BLaER1 treated with 17β-estradiol and CSF1 and Interleukin-3, amounts not matched to agents 10 nM and 100 nM (cell line): ENCODE measurements at regions not wholly inside any gene's neighbourhood (a gene's known extent, or its start where the extent isn't known, plus 50 kb on each side); places are given as distances from the start of the nearest gene placed in this dataset.
A peak's percentile ranks its signal among the peaks of the same experiment; 100 is the strongest.

Source experiments
- H3K27ac ChIP-seq, 11 experiments: shearing (Covaris generic); formaldehyde crosslinking; 2 replicates each; pipeline ENCODE4 v1.8.1; 2022
- H3K27me3 ChIP-seq, 11 experiments: shearing (Covaris generic); formaldehyde crosslinking; 2 replicates each; pipeline ENCODE4 v1.8.1; 2022
- H3K36me3 ChIP-seq, 11 experiments: shearing (Covaris generic); formaldehyde crosslinking; 2 replicates each; pipeline ENCODE4 v1.8.1; 2022
- H3K4me1 ChIP-seq, 10 experiments: shearing (Covaris generic); formaldehyde crosslinking; 2 replicates each; pipeline ENCODE4 v1.8.1; 2022
- H3K4me2 ChIP-seq, 11 experiments: shearing (Covaris generic); formaldehyde crosslinking; 2 replicates each; pipeline ENCODE4 v1.8.1; 2022
- H3K4me3 ChIP-seq, 10 experiments: shearing (Covaris generic); formaldehyde crosslinking; 2 replicates each; pipeline ENCODE4 v1.8.1; 2022
- H3K9ac ChIP-seq, 11 experiments: shearing (Covaris generic); formaldehyde crosslinking; 2 replicates each; pipeline ENCODE4 v1.8.1; 2022
- H3K9me3 ChIP-seq, 11 experiments: shearing (Covaris generic); formaldehyde crosslinking; replicated peaks in 1 of 11; 2 replicates each; pipeline ENCODE4 v1.8.1; 2022
- H4K20me1 ChIP-seq, 11 experiments: shearing (Covaris generic); formaldehyde crosslinking; 2 replicates each; pipeline ENCODE4 v1.8.1; 2022
- Cebpa-rat ChIP-seq, 11 experiments: shearing (Covaris generic); IDR thresholded peaks; 2 replicates each; pipeline ENCODE4 v1.8.1; 2022

- Histone ChIP-seq H3K36me3 (no peaks in the 10 kb centered on the region), H4K20me1 (no peaks in the 10 kb centered on the region), H3K4me1 (no peaks in the 10 kb centered on the region), H3K27ac (no peak overlapping the region), H3K9me3 (no peaks in the 10 kb centered on the region), H3K27me3 (no peaks in the 10 kb centered on the region), H3K4me3 (no peak overlapping the region), H3K4me2 (no peak overlapping the region), H3K9ac (no peak overlapping the region)
- no peak for TF ChIP-seq Cebpa-rat (IDR thresholded peaks at IDR 0.05)
These were observed 1383.8 kb downstream of the EFNB2 start for GRCh38 chr13:105151639-105152038.

GRCh38 chr13:105147461-105147860, 1388.0 kb downstream of the EFNB2 start:
- no peak overlapping the region for H3K27ac ChIP-seq
- H3K36me3 ChIP-seq, result no peaks in the 10 kb centered on the region
- no peak for TF ChIP-seq Cebpa-rat (IDR thresholded peaks at IDR 0.05)
- no peaks in the 10 kb centered on the region for H4K20me1 ChIP-seq
- no peaks in the 10 kb centered on the region for H3K9me3 ChIP-seq
- no peak overlapping the region for H3K4me3 ChIP-seq
- no peaks in the 10 kb centered on the region for H3K27me3 ChIP-seq
- no peak overlapping the region for H3K4me2 ChIP-seq
- no peak overlapping the region for H3K9ac ChIP-seq
- H3K4me1 ChIP-seq, result no peaks in the 10 kb centered on the region

DNA sequence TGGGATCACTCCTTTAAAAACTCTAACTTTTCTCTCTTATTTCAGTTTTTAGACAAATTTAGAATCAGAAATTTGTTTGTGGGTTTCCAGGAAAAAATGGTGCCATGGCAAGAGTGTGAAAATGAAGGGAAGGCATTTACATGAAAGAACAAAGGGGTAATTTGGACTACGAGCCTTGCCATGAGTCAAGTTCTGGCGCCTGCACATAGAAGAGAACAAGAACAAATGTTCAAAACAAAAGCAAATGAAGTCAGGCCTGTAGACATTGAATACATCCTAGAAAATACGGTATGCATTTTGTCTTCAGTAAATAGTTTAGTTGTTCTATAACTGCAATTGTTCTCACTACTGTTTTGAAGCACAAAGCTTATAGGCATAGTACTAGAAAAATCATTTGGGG, 1390.5 kb downstream of the EFNB2 start:
- H3K27me3 ChIP-seq, result no peaks in the 10 kb centered on the region
- peaks cover 0 to 8% (median 4%) of the 10 kb centered on the region in 10 experiments; a peak in 7 of 20 replicates for H3K4me1 ChIP-seq
- no peaks in the 10 kb centered on the region for H3K36me3 ChIP-seq
- no peak overlapping the region for H3K4me3 ChIP-seq
- no peak overlapping the region for H3K4me2 ChIP-seq
- no peaks in the 10 kb centered on the region for H4K20me1 ChIP-seq
- no peak overlapping the region for H3K27ac ChIP-seq
- no peak overlapping the region for H3K9ac ChIP-seq
- H3K9me3 ChIP-seq, result no peaks in the 10 kb centered on the region
- no peak for TF ChIP-seq Cebpa-rat (IDR thresholded peaks at IDR 0.05)

DNA sequence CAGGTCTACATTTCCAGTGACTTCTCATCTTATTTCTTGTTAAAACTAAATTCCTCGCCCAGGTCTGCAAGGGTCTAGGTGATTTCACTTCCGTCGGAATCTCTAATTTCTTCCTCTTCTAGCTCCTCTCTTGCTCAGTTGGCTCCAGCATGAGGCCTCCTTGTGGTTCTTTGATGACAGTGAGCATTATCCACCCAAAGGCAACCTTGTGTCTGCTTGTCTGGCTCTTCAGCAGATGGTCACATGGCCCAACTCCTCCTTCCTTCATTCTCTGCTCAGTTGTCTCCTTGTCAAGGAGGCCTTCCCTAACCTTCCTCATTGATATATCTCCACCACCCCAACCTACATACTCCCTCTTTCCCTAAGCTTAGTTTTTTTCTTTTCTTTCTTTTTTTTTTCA, 1391.4 kb downstream of the EFNB2 start:
- Histone ChIP-seq H3K4me3 (no peak overlapping the region), H3K27ac (no peak overlapping the region), H3K4me1 (peaks cover 5 to 13% (median 7%) of the 10 kb centered on the region in 10 experiments), H3K36me3 (no peaks in the 10 kb centered on the region), H3K27me3 (no peaks in the 10 kb centered on the region), H3K9ac (no peak overlapping the region), H3K4me2 (no peak overlapping the region), H3K9me3 (no peaks in the 10 kb centered on the region), H4K20me1 (no peaks in the 10 kb centered on the region)
- no peak for TF ChIP-seq Cebpa-rat (IDR thresholded peaks at IDR 0.05)

DNA sequence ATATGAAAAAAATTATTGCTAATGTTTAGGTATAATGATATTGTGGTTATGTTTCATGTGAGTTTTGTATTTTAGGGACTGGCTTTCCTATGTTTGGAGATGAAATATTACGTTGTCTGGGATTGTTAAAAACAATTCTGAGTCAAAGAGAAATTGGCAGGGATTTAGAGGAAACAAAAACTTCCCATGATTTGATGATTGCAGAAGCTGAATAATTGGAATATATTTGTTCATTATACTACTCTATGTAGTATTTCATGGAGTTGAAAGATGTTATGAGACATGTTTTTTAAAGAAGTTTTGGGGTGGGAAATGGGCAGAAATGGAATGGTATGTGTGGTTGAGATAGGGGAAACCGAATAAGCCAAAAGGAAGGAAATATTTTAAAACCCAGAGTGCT, 1392.9 kb downstream of the EFNB2 start:
- no peaks in the 10 kb centered on the region for H3K27me3 ChIP-seq
- H3K4me3 ChIP-seq, result no peak overlapping the region
- H3K9ac ChIP-seq, result no peak overlapping the region
- H4K20me1 ChIP-seq, result no peaks in the 10 kb centered on the region
- no peak overlapping the region for H3K27ac ChIP-seq
- H3K4me2 ChIP-seq, result peak overlapping the region in 1 of 11 experiments; percentile 27; a peak in 1 of 22 replicates
- H3K9me3 ChIP-seq, result no peaks in the 10 kb centered on the region
- no peak for TF ChIP-seq Cebpa-rat (IDR thresholded peaks at IDR 0.05)
- H3K36me3 ChIP-seq, result no peaks in the 10 kb centered on the region
- H3K4me1 ChIP-seq, result peaks cover 10 to 21% (median 16%) of the 10 kb centered on the region in 10 experiments

DNA sequence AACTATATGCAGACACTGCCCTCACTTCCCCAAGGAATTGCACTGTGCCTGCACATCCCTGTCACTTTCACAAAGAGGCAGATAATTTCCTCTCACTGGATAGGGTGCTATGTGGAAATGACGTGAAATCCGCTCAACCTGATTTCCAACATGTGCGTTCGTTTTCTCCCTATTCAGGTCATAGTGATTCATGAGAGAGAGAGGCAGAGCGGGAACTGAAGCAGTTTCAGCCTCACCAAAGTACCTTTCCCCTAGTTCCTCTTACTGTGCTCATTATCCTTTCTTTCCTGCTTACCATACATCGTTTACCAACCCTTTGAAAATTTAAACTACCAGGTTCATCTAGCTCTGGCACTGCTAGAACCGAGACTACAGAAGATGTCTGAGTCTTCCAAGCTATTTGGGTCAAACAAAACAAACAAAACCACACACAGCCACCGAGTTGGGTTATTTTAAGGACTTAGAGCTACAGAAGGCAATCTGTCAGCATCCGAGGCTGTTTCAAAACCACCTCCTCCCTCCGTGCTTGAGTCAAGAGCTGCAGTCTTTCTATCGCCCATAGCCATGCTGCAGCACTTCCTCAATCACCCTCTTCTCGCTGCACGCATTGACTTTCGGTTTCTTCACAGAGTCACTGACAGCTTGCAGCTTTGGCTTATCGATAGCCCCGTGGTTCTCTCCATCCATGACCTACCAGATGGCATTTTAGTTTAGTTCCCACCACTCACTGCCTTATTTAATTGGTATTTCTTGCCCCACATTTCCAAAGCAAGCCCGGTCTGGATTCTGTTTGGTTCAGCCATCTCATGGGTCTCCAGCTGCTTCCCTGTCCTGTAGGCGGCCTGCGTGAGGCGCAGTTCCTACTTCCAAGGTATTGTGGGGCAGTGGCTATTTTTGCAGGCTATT, 1395.8 kb downstream of the EFNB2 start:
- Histone ChIP-seq H3K4me2 (peak overlapping the region; percentile 73 to 95 (median 84)), H3K4me3 (peak overlapping the region; percentile 53 to 72 (median 60)), H3K27ac (peak overlapping the region; percentile 36 to 88 (median 81); a peak in 21 of 22 replicates), H3K36me3 (no peaks in the 10 kb centered on the region), H4K20me1 (no peaks in the 10 kb centered on the region), H3K9ac (peak overlapping the region; percentile 67 to 83 (median 79)), H3K27me3 (no peaks in the 10 kb centered on the region), H3K9me3 (no peaks in the 10 kb centered on the region), H3K4me1 (peaks cover 10 to 21% (median 16%) of the 10 kb centered on the region in 10 experiments)
- TF ChIP-seq Cebpa-rat (IDR thresholded peaks at IDR 0.05), result 0 out of 22 replicates have a peak, but pooled peaks of 1 of the 11 experiments have one; percentile 35

DNA sequence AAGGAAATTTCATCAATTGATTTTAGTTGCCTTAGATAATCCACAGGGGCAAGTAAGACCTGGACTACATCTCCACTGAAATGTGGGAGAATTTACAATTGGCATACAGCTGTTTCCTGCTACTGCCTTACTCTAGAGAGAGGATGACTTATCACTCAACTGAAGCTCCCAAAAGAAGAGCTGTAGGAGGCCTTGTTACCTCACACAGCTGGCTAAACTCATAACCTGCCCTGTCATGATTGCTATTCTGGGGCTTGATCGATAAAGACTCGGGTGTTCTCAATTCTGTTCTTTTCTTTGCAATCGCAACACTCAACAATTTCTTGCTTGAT, 1396.4 kb downstream of the EFNB2 start:
- no peaks in the 10 kb centered on the region for H3K36me3 ChIP-seq
- no peaks in the 10 kb centered on the region for H3K27me3 ChIP-seq
- H3K9me3 ChIP-seq, result no peaks in the 10 kb centered on the region
- peak overlapping the region; percentile 67 to 83 (median 79) for H3K9ac ChIP-seq
- H3K4me2 ChIP-seq, result peak overlapping the region; percentile 73 to 95 (median 84)
- TF ChIP-seq Cebpa-rat (IDR thresholded peaks at IDR 0.05), result no peak
- peaks cover 10 to 21% (median 16%) of the 10 kb centered on the region in 10 experiments for H3K4me1 ChIP-seq
- H3K4me3 ChIP-seq, result peak overlapping the region; percentile 53 to 72 (median 60)
- peak overlapping the region in 10 of 11 experiments; percentile 53 to 88 (median 82); a peak in 19 of 22 replicates for H3K27ac ChIP-seq
- H4K20me1 ChIP-seq, result no peaks in the 10 kb centered on the region

GRCh38 chr13:105135852-105136615, 1399.4 kb downstream of the EFNB2 start:
- Histone ChIP-seq H4K20me1 (no peaks in the 10 kb centered on the region), H3K4me1 (peaks cover 10 to 28% (median 19%) of the 10 kb centered on the region in 10 experiments), H3K9ac (no peak overlapping the region), H3K9me3 (no peaks in the 10 kb centered on the region), H3K27ac (no peak overlapping the region), H3K27me3 (no peaks in the 10 kb centered on the region), H3K4me3 (no peak overlapping the region), H3K36me3 (no peaks in the 10 kb centered on the region), H3K4me2 (no peak overlapping the region)
- no peak for TF ChIP-seq Cebpa-rat (IDR thresholded peaks at IDR 0.05)

GRCh38 chr13:105127732-105128131, 1407.7 kb downstream of the EFNB2 start:
- H3K4me1 ChIP-seq, result peaks cover 0 to 9% (median 0%) of the 10 kb centered on the region in 10 experiments; a peak in 6 of 20 replicates
- TF ChIP-seq Cebpa-rat (IDR thresholded peaks at IDR 0.05), result no peak
- H3K4me2 ChIP-seq, result no peak overlapping the region
- no peak overlapping the region for H3K4me3 ChIP-seq
- H4K20me1 ChIP-seq, result no peaks in the 10 kb centered on the region
- no peak overlapping the region for H3K9ac ChIP-seq
- no peaks in the 10 kb centered on the region for H3K9me3 ChIP-seq
- no peak overlapping the region for H3K27ac ChIP-seq
- no peaks in the 10 kb centered on the region for H3K27me3 ChIP-seq
- H3K36me3 ChIP-seq, result no peaks in the 10 kb centered on the region
